SK-N-SH treated with all-trans-retinoic acid at 6 μM for 48 hours (cell line): ENCODE measurements at regions not wholly inside any gene's neighbourhood (a gene's known extent, or its start where the extent isn't known, plus 50 kb on each side); places are given as distances from the start of the nearest gene placed in this dataset.

Experiments used
- BACH2 ChIP-seq: fragments of 250-450 bp; sonication (Bioruptor Pico); IDR thresholded peaks from 2 replicates; pipeline ENCODE4 v1.9.0; 2021; ENCODE audit warnings: mild to moderate bottlenecking, borderline replicate concordance
- CSDC2 ChIP-seq: fragments of 250-450 bp; sonication (Bioruptor Pico); IDR thresholded peaks from 2 replicates; pipeline ENCODE4 v1.5.0; 2020; ENCODE audit warnings: mild to moderate bottlenecking, moderate library complexity
- RARB ChIP-seq: fragments of 250-450 bp; sonication (Bioruptor Pico); IDR thresholded peaks from 2 replicates; pipeline ENCODE4 v1.8.0; 2021; ENCODE audit warnings: mild to moderate bottlenecking, moderate library complexity
- SNAI2 ChIP-seq: fragments of 250-450 bp; sonication (Bioruptor Pico); IDR thresholded peaks from 2 replicates; pipeline ENCODE4 v1.5.0; 2020; ENCODE audit warnings: mild to moderate bottlenecking, moderate library complexity
- TF ChIP-seq, protein P1 (sequence below): fragments of 250-450 bp; sonication (Bioruptor Pico); IDR thresholded peaks from 2 replicates; pipeline ENCODE4 v1.5.1; 2020; ENCODE audit warnings: low read depth, mild to moderate bottlenecking, moderate library complexity
- TF ChIP-seq, protein P2 (sequence below): fragments of 250-450 bp; sonication (Bioruptor Pico); IDR thresholded peaks from 2 replicates; pipeline ENCODE4 v1.8.0; 2020; ENCODE audit warnings: mild to moderate bottlenecking, moderate library complexity, borderline replicate concordance
- TF ChIP-seq, protein P3 (sequence below): fragments of 250-450 bp; sonication (Bioruptor Pico); IDR thresholded peaks from 2 replicates; pipeline ENCODE4 v1.5.0; 2020; ENCODE audit warnings: mild to moderate bottlenecking, moderate library complexity

GRCh38 chr10:88147000-88147798, 283.8 kb downstream of the PTEN start:
- TF ChIP-seq, protein P1, sequence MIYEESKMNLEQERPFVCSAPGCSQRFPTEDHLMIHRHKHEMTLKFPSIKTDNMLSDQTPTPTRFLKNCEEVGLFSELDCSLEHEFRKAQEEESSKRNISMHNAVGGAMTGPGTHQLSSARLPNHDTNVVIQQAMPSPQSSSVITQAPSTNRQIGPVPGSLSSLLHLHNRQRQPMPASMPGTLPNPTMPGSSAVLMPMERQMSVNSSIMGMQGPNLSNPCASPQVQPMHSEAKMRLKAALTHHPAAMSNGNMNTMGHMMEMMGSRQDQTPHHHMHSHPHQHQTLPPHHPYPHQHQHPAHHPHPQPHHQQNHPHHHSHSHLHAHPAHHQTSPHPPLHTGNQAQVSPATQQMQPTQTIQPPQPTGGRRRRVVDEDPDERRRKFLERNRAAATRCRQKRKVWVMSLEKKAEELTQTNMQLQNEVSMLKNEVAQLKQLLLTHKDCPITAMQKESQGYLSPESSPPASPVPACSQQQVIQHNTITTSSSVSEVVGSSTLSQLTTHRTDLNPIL (CRISPR knock-in tag) = no peak
- TF ChIP-seq BACH2 = no peak
- TF ChIP-seq, protein P2, sequence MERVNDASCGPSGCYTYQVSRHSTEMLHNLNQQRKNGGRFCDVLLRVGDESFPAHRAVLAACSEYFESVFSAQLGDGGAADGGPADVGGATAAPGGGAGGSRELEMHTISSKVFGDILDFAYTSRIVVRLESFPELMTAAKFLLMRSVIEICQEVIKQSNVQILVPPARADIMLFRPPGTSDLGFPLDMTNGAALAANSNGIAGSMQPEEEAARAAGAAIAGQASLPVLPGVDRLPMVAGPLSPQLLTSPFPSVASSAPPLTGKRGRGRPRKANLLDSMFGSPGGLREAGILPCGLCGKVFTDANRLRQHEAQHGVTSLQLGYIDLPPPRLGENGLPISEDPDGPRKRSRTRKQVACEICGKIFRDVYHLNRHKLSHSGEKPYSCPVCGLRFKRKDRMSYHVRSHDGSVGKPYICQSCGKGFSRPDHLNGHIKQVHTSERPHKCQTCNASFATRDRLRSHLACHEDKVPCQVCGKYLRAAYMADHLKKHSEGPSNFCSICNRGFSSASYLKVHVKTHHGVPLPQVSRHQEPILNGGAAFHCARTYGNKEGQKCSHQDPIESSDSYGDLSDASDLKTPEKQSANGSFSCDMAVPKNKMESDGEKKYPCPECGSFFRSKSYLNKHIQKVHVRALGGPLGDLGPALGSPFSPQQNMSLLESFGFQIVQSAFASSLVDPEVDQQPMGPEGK (CRISPR knock-in tag) = no peak
- no peak for TF ChIP-seq SNAI2
- TF ChIP-seq, protein P3, sequence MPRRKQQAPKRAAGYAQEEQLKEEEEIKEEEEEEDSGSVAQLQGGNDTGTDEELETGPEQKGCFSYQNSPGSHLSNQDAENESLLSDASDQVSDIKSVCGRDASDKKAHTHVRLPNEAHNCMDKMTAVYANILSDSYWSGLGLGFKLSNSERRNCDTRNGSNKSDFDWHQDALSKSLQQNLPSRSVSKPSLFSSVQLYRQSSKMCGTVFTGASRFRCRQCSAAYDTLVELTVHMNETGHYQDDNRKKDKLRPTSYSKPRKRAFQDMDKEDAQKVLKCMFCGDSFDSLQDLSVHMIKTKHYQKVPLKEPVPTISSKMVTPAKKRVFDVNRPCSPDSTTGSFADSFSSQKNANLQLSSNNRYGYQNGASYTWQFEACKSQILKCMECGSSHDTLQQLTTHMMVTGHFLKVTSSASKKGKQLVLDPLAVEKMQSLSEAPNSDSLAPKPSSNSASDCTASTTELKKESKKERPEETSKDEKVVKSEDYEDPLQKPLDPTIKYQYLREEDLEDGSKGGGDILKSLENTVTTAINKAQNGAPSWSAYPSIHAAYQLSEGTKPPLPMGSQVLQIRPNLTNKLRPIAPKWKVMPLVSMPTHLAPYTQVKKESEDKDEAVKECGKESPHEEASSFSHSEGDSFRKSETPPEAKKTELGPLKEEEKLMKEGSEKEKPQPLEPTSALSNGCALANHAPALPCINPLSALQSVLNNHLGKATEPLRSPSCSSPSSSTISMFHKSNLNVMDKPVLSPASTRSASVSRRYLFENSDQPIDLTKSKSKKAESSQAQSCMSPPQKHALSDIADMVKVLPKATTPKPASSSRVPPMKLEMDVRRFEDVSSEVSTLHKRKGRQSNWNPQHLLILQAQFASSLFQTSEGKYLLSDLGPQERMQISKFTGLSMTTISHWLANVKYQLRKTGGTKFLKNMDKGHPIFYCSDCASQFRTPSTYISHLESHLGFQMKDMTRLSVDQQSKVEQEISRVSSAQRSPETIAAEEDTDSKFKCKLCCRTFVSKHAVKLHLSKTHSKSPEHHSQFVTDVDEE (CRISPR knock-in tag) = no peak
- no peak for TF ChIP-seq CSDC2 (CRISPR knock-in tag)
- no peak for TF ChIP-seq RARB (CRISPR knock-in tag)
